ENCODE measurements at regions not wholly inside any gene's neighbourhood (a gene's known extent, or its start where the extent isn't known, plus 50 kb on each side); places are given as distances from the start of the nearest gene placed in this dataset.

- intact Hi-C loops (cut with DNase I): no loop called here
- DNase-seq: no peak
- no peak for ATAC-seq (ENCODE audit: low FRiP score)
- 67 to 78% methylated on average over 5 of the region's 5 CpGs for WGBS, 2 donors
- Histone ChIP-seq H3K4me1 (ENCODE audit: control insufficient read depth in 1 of 2, insufficient read depth in 2 of 2, low read length in 2 of 2) (no peaks in the 10 kb centered on the region), H3K27me3 (ENCODE audit: control insufficient read depth in 1 of 2, insufficient read depth in 2 of 2, low read length in 1 of 2) (no peaks in the 10 kb centered on the region), H3K36me3 (ENCODE audit: control insufficient read depth in 1 of 2, insufficient read depth in 2 of 2, low read length in 1 of 2) (no peaks in the 10 kb centered on the region), H3K27ac (ENCODE audit: low read depth in 1 of 2, low read length in 2 of 2) (no peak overlapping the region), H3K4me3 (ENCODE audit: low read length in 2 of 2) (no peak overlapping the region), H3K9me3 (ENCODE audit: control insufficient read depth, low read length) (no peaks in the 10 kb centered on the region)
Observed at GRCh38 chr19:29378543-29379080, 147.2 kb upstream of the VSTM2B start.

GRCh38 chr19:29379257-29380021 lies 146.4 kb upstream of the VSTM2B start:
- DNase-seq: no peak
- H3K27ac ChIP-seq (ENCODE audit: low read depth in 1 of 2, low read length in 2 of 2): no peak overlapping the region

GRCh38 chr19:29380581-29380980 lies 145.2 kb upstream of the VSTM2B start:
- H3K4me3 ChIP-seq (ENCODE audit: low read length in 2 of 2): no peak overlapping the region
- no peaks in the 10 kb centered on the region for H3K27me3 ChIP-seq (ENCODE audit: control insufficient read depth in 1 of 2, insufficient read depth in 2 of 2, low read length in 1 of 2)
- no peaks in the 10 kb centered on the region for H3K36me3 ChIP-seq (ENCODE audit: control insufficient read depth in 1 of 2, insufficient read depth in 2 of 2, low read length in 1 of 2)
- intact Hi-C loops (cut with DNase I): loop anchor here in 1 of 2 donors (1.0 kb wide), 1 partner anchor 19 kb away; no protein-coding TSS in a partner anchor
- no peak for DNase-seq
- no peaks in the 10 kb centered on the region for H3K9me3 ChIP-seq (ENCODE audit: control insufficient read depth, low read length)
- no peaks in the 10 kb centered on the region for H3K4me1 ChIP-seq (ENCODE audit: control insufficient read depth in 1 of 2, insufficient read depth in 2 of 2, low read length in 2 of 2)
- ATAC-seq (ENCODE audit: low FRiP score): peak; percentile 30
- no peak overlapping the region for H3K27ac ChIP-seq (ENCODE audit: low read depth in 1 of 2, low read length in 2 of 2)
- WGBS, 2 donors: 71 to 72% methylated on average over 5 of the region's 5 CpGs

More at GRCh38 chr19:29379257-29380021, 146.4 kb upstream of the VSTM2B start:
- ATAC-seq (ENCODE audit: low FRiP score): no peak
- H3K4me1 ChIP-seq (ENCODE audit: control insufficient read depth in 1 of 2, insufficient read depth in 2 of 2, low read length in 2 of 2): no peaks in the 10 kb centered on the region
- H3K36me3 ChIP-seq (ENCODE audit: control insufficient read depth in 1 of 2, insufficient read depth in 2 of 2, low read length in 1 of 2): no peaks in the 10 kb centered on the region
- intact Hi-C loops (cut with DNase I): loop anchor here in 1 of 2 donors (1.0 kb wide), 1 partner anchor 20 kb away; no protein-coding TSS in a partner anchor
- no peak overlapping the region for H3K4me3 ChIP-seq (ENCODE audit: low read length in 2 of 2)
- H3K27me3 ChIP-seq (ENCODE audit: control insufficient read depth in 1 of 2, insufficient read depth in 2 of 2, low read length in 1 of 2): no peaks in the 10 kb centered on the region
- H3K9me3 ChIP-seq (ENCODE audit: control insufficient read depth, low read length): no peaks in the 10 kb centered on the region
- WGBS, 2 donors: 41 to 47% methylated on average over 13 of the region's 13 CpGs

- intact Hi-C loops (cut with DNase I): no loop called here
- H3K9me3 ChIP-seq (ENCODE audit: control insufficient read depth, low read length): no peaks in the 10 kb centered on the region
Observed at GRCh38 chr19:29381353-29382203, 144.2 kb upstream of the VSTM2B start.

GRCh38 chr19:29383696-29384095 lies 142.1 kb upstream of the VSTM2B start:
- Histone ChIP-seq H3K4me3 (ENCODE audit: low read length in 2 of 2) (no peak overlapping the region), H3K27me3 (ENCODE audit: control insufficient read depth in 1 of 2, insufficient read depth in 2 of 2, low read length in 1 of 2) (no peaks in the 10 kb centered on the region), H3K9me3 (ENCODE audit: control insufficient read depth, low read length) (no peaks in the 10 kb centered on the region), H3K36me3 (ENCODE audit: control insufficient read depth in 1 of 2, insufficient read depth in 2 of 2, low read length in 1 of 2) (no peaks in the 10 kb centered on the region), H3K27ac (ENCODE audit: low read depth in 1 of 2, low read length in 2 of 2) (no peak overlapping the region), H3K4me1 (ENCODE audit: control insufficient read depth in 1 of 2, insufficient read depth in 2 of 2, low read length in 2 of 2) (no peaks in the 10 kb centered on the region)
- intact Hi-C loops (cut with DNase I): no loop called here
- ATAC-seq (ENCODE audit: low FRiP score) (no peak), DNase-seq (peak in 1 of 2 donors; percentile 23)
- 74 to 82% methylated on average over 6 of the region's 6 CpGs for WGBS, 2 donors

More at GRCh38 chr19:29381353-29382203, 144.2 kb upstream of the VSTM2B start:
- 84 to 88% methylated on average over 17 of the region's 17 CpGs for WGBS, 2 donors
- Histone ChIP-seq H3K27me3 (ENCODE audit: control insufficient read depth in 1 of 2, insufficient read depth in 2 of 2, low read length in 1 of 2) (no peaks in the 10 kb centered on the region), H3K27ac (ENCODE audit: low read depth in 1 of 2, low read length in 2 of 2) (no peak overlapping the region), H3K4me1 (ENCODE audit: control insufficient read depth in 1 of 2, insufficient read depth in 2 of 2, low read length in 2 of 2) (no peaks in the 10 kb centered on the region), H3K36me3 (ENCODE audit: control insufficient read depth in 1 of 2, insufficient read depth in 2 of 2, low read length in 1 of 2) (no peaks in the 10 kb centered on the region), H3K4me3 (ENCODE audit: low read length in 2 of 2) (no peak overlapping the region)
- DNase-seq (peak in 1 of 2 donors; percentile 16), ATAC-seq (ENCODE audit: low FRiP score) (no peak)

GRCh38 chr19:29384656-29385055 lies 141.1 kb upstream of the VSTM2B start:
- Histone ChIP-seq H3K9me3 (ENCODE audit: control insufficient read depth, low read length) (no peaks in the 10 kb centered on the region), H3K27ac (ENCODE audit: low read depth in 1 of 2, low read length in 2 of 2) (no peak overlapping the region), H3K4me1 (ENCODE audit: control insufficient read depth in 1 of 2, insufficient read depth in 2 of 2, low read length in 2 of 2) (no peaks in the 10 kb centered on the region), H3K27me3 (ENCODE audit: control insufficient read depth in 1 of 2, insufficient read depth in 2 of 2, low read length in 1 of 2) (no peaks in the 10 kb centered on the region), H3K4me3 (ENCODE audit: low read length in 2 of 2) (no peak overlapping the region), H3K36me3 (ENCODE audit: control insufficient read depth in 1 of 2, insufficient read depth in 2 of 2, low read length in 1 of 2) (no peaks in the 10 kb centered on the region)
- ATAC-seq (ENCODE audit: low FRiP score) (no peak), DNase-seq (peak in 1 of 2 donors; percentile 42)
- 70 to 75% methylated on average over 8 of the region's 8 CpGs for WGBS, 2 donors
- intact Hi-C loops (cut with DNase I): no loop called here

GRCh38 chr19:29385191-29385795 lies 140.5 kb upstream of the VSTM2B start:
- peak; percentile 31 for ATAC-seq (ENCODE audit: low FRiP score)

GRCh38 chr19:29386970-29387369 lies 138.8 kb upstream of the VSTM2B start:
- Histone ChIP-seq H3K4me1 (ENCODE audit: control insufficient read depth in 1 of 2, insufficient read depth in 2 of 2, low read length in 2 of 2) (no peaks in the 10 kb centered on the region), H3K4me3 (ENCODE audit: low read length in 2 of 2) (no peak overlapping the region), H3K27me3 (ENCODE audit: control insufficient read depth in 1 of 2, insufficient read depth in 2 of 2, low read length in 1 of 2) (peaks cover 0 to 3% of the 10 kb centered on the region in 2 donors), H3K36me3 (ENCODE audit: control insufficient read depth in 1 of 2, insufficient read depth in 2 of 2, low read length in 1 of 2) (no peaks in the 10 kb centered on the region), H3K27ac (ENCODE audit: low read depth in 1 of 2, low read length in 2 of 2) (no peak overlapping the region), H3K9me3 (ENCODE audit: control insufficient read depth, low read length) (peaks cover 7% of the 10 kb centered on the region)
- intact Hi-C loops (cut with DNase I): no loop called here
- WGBS, 2 donors: 91 to 93% methylated on average over 5 of the region's 5 CpGs
- DNase-seq (no peak), ATAC-seq (ENCODE audit: low FRiP score) (no peak)

More at GRCh38 chr19:29385191-29385795, 140.5 kb upstream of the VSTM2B start:
- 20 to 32% methylated on average over 12 to 13 of the region's 13 CpGs for WGBS, 2 donors
- Histone ChIP-seq H3K4me3 (ENCODE audit: low read length in 2 of 2) (no peak overlapping the region), H3K36me3 (ENCODE audit: control insufficient read depth in 1 of 2, insufficient read depth in 2 of 2, low read length in 1 of 2) (no peaks in the 10 kb centered on the region), H3K9me3 (ENCODE audit: control insufficient read depth, low read length) (no peaks in the 10 kb centered on the region), H3K27ac (ENCODE audit: low read depth in 1 of 2, low read length in 2 of 2) (no peak overlapping the region), H3K4me1 (ENCODE audit: control insufficient read depth in 1 of 2, insufficient read depth in 2 of 2, low read length in 2 of 2) (no peaks in the 10 kb centered on the region), H3K27me3 (ENCODE audit: control insufficient read depth in 1 of 2, insufficient read depth in 2 of 2, low read length in 1 of 2) (no peaks in the 10 kb centered on the region)
- DNase-seq: peak in 1 of 2 donors; percentile 70
- intact Hi-C loops (cut with DNase I): no loop called here

Data from aorta (tissue), 5 donors.